Spinal cord (tissue), 9 donors: ENCODE measurements at regions not wholly inside any gene's neighbourhood (a gene's known extent, or its start where the extent isn't known, plus 50 kb on each side); places are given as distances from the start of the nearest gene placed in this dataset.
A peak's percentile ranks its signal among the peaks of the same experiment; 100 is the strongest.

Source experiments
- DNase-seq, 6 donors: peaks; one replicate each; pipeline versions ENCODE4 v3.0.0 to v3.0.0-alpha.2; 2013 to 2015; ENCODE audit warnings: low spot score in 6 of 6, low read depth in 4 of 6
- H3K27ac ChIP-seq: one replicate; pipeline ENCODE4 v1.5.1; 2013; ENCODE audit warnings: low read depth, low read length, control low read depth
- H3K27me3 ChIP-seq: one replicate; pipeline ENCODE4 v1.6.1; 2013; ENCODE audit warnings: low read length; ENCODE audit not compliant: control insufficient read depth, insufficient read depth
- H3K36me3 ChIP-seq: one replicate; pipeline ENCODE4 v1.6.1; 2013; ENCODE audit warnings: low read length; ENCODE audit not compliant: control insufficient read depth, insufficient read depth
- H3K4me1 ChIP-seq: one replicate; pipeline ENCODE4 v1.6.1; 2013; ENCODE audit warnings: low read length; ENCODE audit not compliant: control insufficient read depth, insufficient read depth
- H3K4me3 ChIP-seq: one replicate; pipeline ENCODE4 v1.5.1; 2013; ENCODE audit warnings: low read depth, low read length, control low read depth
- H3K9me3 ChIP-seq: one replicate; pipeline ENCODE4 v1.6.1; 2013; ENCODE audit warnings: low read length; ENCODE audit not compliant: control insufficient read depth, insufficient read depth
- WGBS: methylation state at CpG from one replicate; pipeline ENCODE4 v1.1.5; 2013; ENCODE audit warnings: missing lambda C conversion rate; ENCODE audit not compliant: insufficient coverage; 5-methylcytosine and 5-hydroxymethylcytosine counted together
- donor health status: healthy.

- DNase-seq, result no peak
- WGBS, result 95% methylated on average over 9 of the region's 12 CpGs
- H3K36me3 ChIP-seq, result no peaks in the 10 kb centered on the region
Measured at GRCh38 chr2:128502638-128503246, 184.1 kb upstream of the HS6ST1 start.

GRCh38 chr2:128503399-128504245, 185.0 kb upstream of the HS6ST1 start:
- Histone ChIP-seq H3K4me3 (no peak overlapping the region), H3K4me1 (no peaks in the 10 kb centered on the region), H3K27ac (no peak overlapping the region), H3K36me3 (no peaks in the 10 kb centered on the region), H3K27me3 (no peaks in the 10 kb centered on the region), H3K9me3 (no peaks in the 10 kb centered on the region)
- no peak for DNase-seq
- 86% methylated on average over 16 of the region's 19 CpGs for WGBS

More at GRCh38 chr2:128502638-128503246, 184.1 kb upstream of the HS6ST1 start:
- Histone ChIP-seq H3K4me1 (no peaks in the 10 kb centered on the region), H3K27me3 (no peaks in the 10 kb centered on the region), H3K4me3 (no peak overlapping the region), H3K27ac (no peak overlapping the region), H3K9me3 (no peaks in the 10 kb centered on the region)

DNA sequence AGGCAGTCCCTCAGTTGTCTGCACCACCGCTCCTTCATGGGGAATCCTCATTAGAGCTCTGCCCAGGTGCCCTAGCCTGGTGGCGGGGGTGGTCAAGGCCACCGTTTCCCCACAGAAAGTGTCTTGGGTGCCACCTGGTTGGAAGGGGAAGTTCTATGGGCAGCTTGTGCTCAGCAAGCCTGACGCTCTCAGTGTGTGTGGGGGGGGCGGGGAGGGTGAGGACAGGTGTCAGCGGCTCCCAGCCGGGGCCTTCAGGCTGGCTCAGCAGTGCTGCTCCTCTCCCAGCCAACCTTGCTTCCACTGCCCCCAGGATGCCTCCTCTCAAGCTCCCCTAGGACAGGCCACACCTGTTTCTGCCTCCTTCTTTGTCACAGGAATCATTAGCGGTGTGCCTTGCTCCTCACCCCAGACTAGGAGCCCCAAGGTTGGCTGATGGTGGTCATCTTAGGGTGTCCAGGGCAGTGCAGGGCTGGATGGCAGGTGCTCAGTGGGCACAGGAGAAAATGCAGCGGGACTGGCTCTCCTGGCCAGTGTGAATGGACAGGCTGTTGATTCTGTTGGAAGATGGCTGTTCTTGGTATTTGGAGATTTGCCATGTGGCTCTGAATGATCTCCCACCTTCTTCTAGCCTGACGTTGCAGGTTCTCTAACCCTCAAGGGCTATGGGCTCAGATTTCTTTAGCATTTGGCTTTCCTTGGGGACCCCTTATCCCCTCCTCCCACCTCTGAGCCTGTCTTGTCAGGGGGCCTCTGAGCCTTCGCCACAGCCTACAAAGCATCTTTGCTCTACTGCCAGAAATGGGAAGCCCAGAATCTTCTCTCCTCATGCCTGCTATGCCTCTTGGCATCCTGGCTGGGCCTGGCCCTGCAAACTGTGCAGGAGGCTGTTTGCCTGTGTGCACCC, 185.8 kb upstream of the HS6ST1 start:
- no peaks in the 10 kb centered on the region for H3K4me1 ChIP-seq
- no peak for DNase-seq
- H3K9me3 ChIP-seq, result no peaks in the 10 kb centered on the region
- WGBS, result 94% methylated on average over 9 of the region's 11 CpGs
- H3K36me3 ChIP-seq, result no peaks in the 10 kb centered on the region
- H3K4me3 ChIP-seq, result no peak overlapping the region
- no peak overlapping the region for H3K27ac ChIP-seq
- no peaks in the 10 kb centered on the region for H3K27me3 ChIP-seq

DNA sequence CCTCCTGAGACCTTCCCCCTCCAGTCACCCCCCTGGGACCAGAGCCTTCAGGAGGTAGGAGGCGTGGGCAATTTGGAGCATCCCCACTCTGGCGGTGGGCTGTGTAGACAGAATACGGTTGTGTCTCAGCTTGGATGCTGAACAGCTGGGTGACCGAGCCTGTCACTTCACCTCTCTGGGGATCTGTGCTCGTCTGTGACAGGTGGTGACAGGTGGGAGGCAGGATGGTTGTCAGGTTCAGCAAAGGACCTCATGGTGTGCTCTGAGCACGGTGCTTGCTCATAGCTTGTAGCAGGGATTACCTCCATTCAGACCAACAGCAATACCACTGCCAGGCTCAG, 186.5 kb upstream of the HS6ST1 start:
- DNase-seq, result no peak
- WGBS, result 81% methylated on average over 4 of the region's 6 CpGs
- H3K4me1 ChIP-seq, result no peaks in the 10 kb centered on the region
- no peaks in the 10 kb centered on the region for H3K27me3 ChIP-seq
- H3K9me3 ChIP-seq, result no peaks in the 10 kb centered on the region
- no peaks in the 10 kb centered on the region for H3K36me3 ChIP-seq
- H3K4me3 ChIP-seq, result no peak overlapping the region
- no peak overlapping the region for H3K27ac ChIP-seq

- Histone ChIP-seq H3K4me1 (no peaks in the 10 kb centered on the region), H3K27me3 (no peaks in the 10 kb centered on the region), H3K36me3 (no peaks in the 10 kb centered on the region), H3K27ac (no peak overlapping the region), H3K9me3 (no peaks in the 10 kb centered on the region), H3K4me3 (no peak overlapping the region)
- peak in 1 of 6 donors; percentile 32 for DNase-seq
- 87% methylated on average over 4 of the region's 4 CpGs for WGBS
Measured at GRCh38 chr2:128505575-128506526, 187.2 kb upstream of the HS6ST1 start.

DNA sequence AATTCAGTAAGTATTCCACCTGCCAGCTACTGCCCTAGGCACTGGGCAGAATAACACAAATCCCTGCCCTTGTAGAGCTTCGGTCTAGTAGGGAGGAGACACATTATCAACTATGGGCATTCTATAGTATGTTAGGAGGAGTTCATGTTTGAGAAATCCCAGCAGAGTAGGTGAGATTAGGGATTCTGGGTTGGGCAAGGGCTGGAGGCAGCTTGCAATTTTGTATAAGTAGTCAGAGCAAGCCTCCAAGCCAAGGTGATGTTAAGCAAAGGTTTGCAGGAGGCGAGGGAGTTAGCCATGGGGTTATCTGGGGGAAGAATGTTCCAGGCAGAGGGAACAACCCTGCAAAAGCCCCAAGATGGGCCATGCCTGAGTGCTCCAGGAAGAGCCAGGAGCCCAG, 187.9 kb upstream of the HS6ST1 start:
- Histone ChIP-seq H3K4me1 (no peaks in the 10 kb centered on the region), H3K36me3 (no peaks in the 10 kb centered on the region), H3K9me3 (no peaks in the 10 kb centered on the region), H3K27ac (no peak overlapping the region), H3K27me3 (no peaks in the 10 kb centered on the region), H3K4me3 (no peak overlapping the region)
- no peak for DNase-seq
- WGBS, result 94% methylated on average over 2 of the region's 2 CpGs

GRCh38 chr2:128510701-128511397, 192.2 kb upstream of the HS6ST1 start:
- DNase-seq, result peak in 1 of 6 donors; percentile 63
- WGBS, result 90% methylated on average over 4 of the region's 4 CpGs
- H3K9me3 ChIP-seq, result no peaks in the 10 kb centered on the region

GRCh38 chr2:128511731-128512378, 193.2 kb upstream of the HS6ST1 start:
- no peak overlapping the region for H3K27ac ChIP-seq
- H3K4me1 ChIP-seq, result peaks cover 13% of the 10 kb centered on the region
- 93% methylated on average over 9 of the region's 12 CpGs for WGBS
- no peak for DNase-seq
- no peak overlapping the region for H3K4me3 ChIP-seq
- H3K36me3 ChIP-seq, result no peaks in the 10 kb centered on the region
- no peaks in the 10 kb centered on the region for H3K9me3 ChIP-seq
- H3K27me3 ChIP-seq, result no peaks in the 10 kb centered on the region

More at GRCh38 chr2:128510701-128511397, 192.2 kb upstream of the HS6ST1 start:
- Histone ChIP-seq H3K27me3 (no peaks in the 10 kb centered on the region), H3K27ac (no peak overlapping the region), H3K4me3 (no peak overlapping the region), H3K4me1 (peaks cover 13% of the 10 kb centered on the region), H3K36me3 (no peaks in the 10 kb centered on the region)
